ENCODE measurements at regions not wholly inside any gene's neighbourhood (a gene's known extent, or its start where the extent isn't known, plus 50 kb on each side); places are given as distances from the start of the nearest gene placed in this dataset.

- Histone ChIP-seq H3K27me3 (ENCODE audit: control insufficient read depth in 2 of 2, insufficient read depth in 2 of 2, low read length in 2 of 2) (no peaks in the 10 kb centered on the region), H3K4me1 (ENCODE audit: control insufficient read depth in 1 of 2, insufficient read depth in 2 of 2, low read length in 2 of 2) (no peaks in the 10 kb centered on the region), H3K4me3 (replicated peaks in 1 of 3; ENCODE audit: low read depth in 2 of 3, low read length in 3 of 3) (no peak overlapping the region), H3K27ac (ENCODE audit: low read depth in 1 of 2, low read length in 2 of 2) (no peak overlapping the region), H3K4me2 (replicated peaks; ENCODE audit: extremely low read depth, low read length, poor library complexity, severe bottlenecking) (no peak overlapping the region), H3K9me3 (replicated peaks in 1 of 2; ENCODE audit: control insufficient read depth in 1 of 2, insufficient read depth in 1 of 2, low read length in 2 of 2) (peaks cover 11 to 20% of the 10 kb centered on the region in 2 donors), H3K36me3 (replicated peaks in 1 of 2; ENCODE audit: control insufficient read depth in 1 of 2, insufficient read depth in 2 of 2, low read length in 2 of 2) (no peaks in the 10 kb centered on the region), H2AFZ (ENCODE audit: insufficient read depth, low read depth, low read length, poor library complexity, severe bottlenecking) (no peak overlapping the region), H4K20me1 (ENCODE audit: insufficient read depth, low read length) (no peaks in the 10 kb centered on the region), H3K9ac (ENCODE audit: insufficient read depth, low read length, poor library complexity, severe bottlenecking) (no peak overlapping the region), H3K79me2 (ENCODE audit: insufficient read depth, low read length) (no peaks in the 10 kb centered on the region)
- H3K9me3 Mint-ChIP-seq, result peaks cover 0 to 12% (median 5%) of the 10 kb centered on the region in 7 donors
- no peaks in the 10 kb centered on the region for H3K4me1 Mint-ChIP-seq
- no peaks in the 10 kb centered on the region for H3K27me3 Mint-ChIP-seq (ENCODE audit: low read depth in 3 of 3)
- no peak for DNase-seq
- no peak for TF ChIP-seq CTCF (IDR thresholded peaks at IDR 0.05)
- no peak overlapping the region for H3K4me3 Mint-ChIP-seq
- intact Hi-C loops (cut with micrococcal nuclease), result no loop called here
- no peaks in the 10 kb centered on the region for H3K36me3 Mint-ChIP-seq
- WGBS (ENCODE audit: insufficient coverage), result 87% methylated on average over 5 of the region's 8 CpGs
- no peak overlapping the region for H3K27ac Mint-ChIP-seq
These were observed 791.2 kb upstream of the FAT3 start for GRCh38 chr11:91433284-91434010.

DNA sequence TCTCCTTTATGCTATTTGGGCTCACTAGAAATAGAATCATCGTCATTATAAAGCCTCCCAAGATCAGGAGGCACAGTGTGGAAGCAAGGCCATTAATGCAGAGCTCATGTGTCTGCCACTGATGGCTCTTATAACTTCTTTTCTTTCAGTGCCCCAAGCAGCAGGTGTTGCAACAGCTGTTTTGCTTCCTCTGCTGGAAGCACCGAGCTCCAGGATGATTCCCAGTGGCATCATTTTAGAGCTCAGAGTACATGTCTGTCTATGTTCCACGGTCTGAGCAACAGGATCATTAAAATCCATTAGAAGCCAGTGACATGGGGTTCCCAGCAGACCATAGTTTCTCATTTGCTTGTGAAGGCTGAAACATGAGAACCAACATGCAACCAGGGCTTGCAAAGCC is 803.0 kb upstream of the FAT3 start:
- DNase-seq, result no peak
- 72% methylated on average over 3 of the region's 3 CpGs for WGBS (ENCODE audit: insufficient coverage)
- Histone ChIP-seq H4K20me1 (ENCODE audit: insufficient read depth, low read length) (no peaks in the 10 kb centered on the region), H3K27me3 (ENCODE audit: control insufficient read depth in 2 of 2, insufficient read depth in 2 of 2, low read length in 2 of 2) (no peaks in the 10 kb centered on the region), H3K36me3 (replicated peaks in 1 of 2; ENCODE audit: control insufficient read depth in 1 of 2, insufficient read depth in 2 of 2, low read length in 2 of 2) (no peaks in the 10 kb centered on the region), H3K4me1 (ENCODE audit: control insufficient read depth in 1 of 2, insufficient read depth in 2 of 2, low read length in 2 of 2) (no peaks in the 10 kb centered on the region), H3K9ac (ENCODE audit: insufficient read depth, low read length, poor library complexity, severe bottlenecking) (no peak overlapping the region), H2AFZ (ENCODE audit: insufficient read depth, low read depth, low read length, poor library complexity, severe bottlenecking) (no peak overlapping the region), H3K4me2 (replicated peaks; ENCODE audit: extremely low read depth, low read length, poor library complexity, severe bottlenecking) (no peak overlapping the region), H3K79me2 (ENCODE audit: insufficient read depth, low read length) (no peaks in the 10 kb centered on the region), H3K4me3 (replicated peaks in 1 of 3; ENCODE audit: low read depth in 2 of 3, low read length in 3 of 3) (no peak overlapping the region), H3K27ac (ENCODE audit: low read depth in 1 of 2, low read length in 2 of 2) (no peak overlapping the region), H3K9me3 (replicated peaks in 1 of 2; ENCODE audit: control insufficient read depth in 1 of 2, insufficient read depth in 1 of 2, low read length in 2 of 2) (peaks cover 0 to 4% of the 10 kb centered on the region in 2 donors)
- peaks cover 0 to 2% (median 0%) of the 10 kb centered on the region in 3 donors for H3K27me3 Mint-ChIP-seq (ENCODE audit: low read depth in 3 of 3)
- no peak overlapping the region for H3K4me3 Mint-ChIP-seq
- no peak overlapping the region for H3K27ac Mint-ChIP-seq
- peaks cover 0 to 8% (median 0%) of the 10 kb centered on the region in 7 donors for H3K9me3 Mint-ChIP-seq
- no peaks in the 10 kb centered on the region for H3K4me1 Mint-ChIP-seq
- no peaks in the 10 kb centered on the region for H3K36me3 Mint-ChIP-seq
- intact Hi-C loops (cut with micrococcal nuclease), result no loop called here
- no peak for TF ChIP-seq CTCF (IDR thresholded peaks at IDR 0.05)

Measured in CD14-positive monocyte (primary cell).